ENCODE measurements at regions not wholly inside any gene's neighbourhood (a gene's known extent, or its start where the extent isn't known, plus 50 kb on each side); places are given as distances from the start of the nearest gene placed in this dataset.

DNA sequence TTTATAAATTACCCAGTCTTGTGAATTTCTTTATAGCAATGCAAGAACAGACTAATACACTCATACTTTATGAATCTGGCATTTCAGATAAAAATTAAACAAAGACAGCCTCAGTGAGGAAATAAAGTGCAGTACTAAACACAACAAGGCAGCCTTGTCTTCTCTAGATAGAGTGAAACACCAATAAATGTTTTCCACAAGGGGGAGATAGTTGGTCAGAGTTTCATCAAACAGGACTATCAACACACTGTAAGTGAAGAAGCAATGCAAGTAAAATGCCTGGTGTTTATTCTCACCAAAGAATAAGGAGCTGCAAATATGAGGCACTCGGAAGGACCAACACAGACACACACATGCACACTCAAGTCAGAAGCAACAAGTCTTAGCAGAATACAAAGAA lies 62.8 kb downstream of the FAM9B start:
- intact Hi-C loops (cut with DNase I): loop anchor here (10.0 kb wide), 1 partner anchor 734 kb away; no protein-coding TSS in a partner anchor
- no peak for DNase-seq (ENCODE audit: low spot score)

DNA sequence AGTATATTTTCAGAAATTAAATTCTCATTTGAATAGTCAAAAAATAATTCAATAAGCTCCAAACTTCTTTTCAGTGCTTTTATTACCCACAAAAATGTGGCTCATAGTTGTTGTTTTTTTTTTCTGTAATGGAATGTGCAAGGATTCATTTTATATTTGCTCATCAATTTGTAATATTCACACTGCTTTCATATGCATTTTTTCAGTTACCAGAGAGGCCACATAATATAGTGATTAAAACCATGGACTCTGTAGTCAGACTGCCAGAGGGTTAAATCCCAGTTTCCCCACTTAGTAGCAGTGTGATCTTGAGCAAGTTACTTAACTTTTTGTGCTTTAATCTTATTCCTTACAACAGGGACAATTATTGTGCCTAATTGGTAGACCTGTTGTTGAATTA lies 64.5 kb downstream of the FAM9B start:
- no peak for DNase-seq (ENCODE audit: low spot score)
- intact Hi-C loops (cut with DNase I): no loop called here

DNA sequence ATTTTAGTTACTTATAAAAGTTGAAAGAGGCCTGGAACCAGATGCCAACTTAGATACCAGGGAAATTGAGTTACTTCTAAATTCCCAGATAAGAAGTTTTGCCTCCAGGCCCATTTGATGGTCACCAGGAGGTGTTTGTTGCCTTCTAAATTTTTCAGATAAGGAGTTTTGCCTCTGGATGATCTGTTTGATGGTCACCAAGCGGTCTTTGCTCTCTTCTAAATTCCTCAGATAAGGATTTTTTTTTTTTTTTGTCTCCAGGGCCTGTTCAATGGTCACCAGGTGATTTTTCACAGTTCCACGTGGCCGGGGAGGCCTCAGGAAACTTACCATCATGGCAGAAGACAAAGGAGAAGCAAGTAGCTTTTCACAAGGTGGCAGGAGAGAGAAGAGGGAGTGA lies 66.5 kb downstream of the FAM9B start:
- DNase-seq (ENCODE audit: low spot score): no peak
- intact Hi-C loops (cut with DNase I): no loop called here

DNA sequence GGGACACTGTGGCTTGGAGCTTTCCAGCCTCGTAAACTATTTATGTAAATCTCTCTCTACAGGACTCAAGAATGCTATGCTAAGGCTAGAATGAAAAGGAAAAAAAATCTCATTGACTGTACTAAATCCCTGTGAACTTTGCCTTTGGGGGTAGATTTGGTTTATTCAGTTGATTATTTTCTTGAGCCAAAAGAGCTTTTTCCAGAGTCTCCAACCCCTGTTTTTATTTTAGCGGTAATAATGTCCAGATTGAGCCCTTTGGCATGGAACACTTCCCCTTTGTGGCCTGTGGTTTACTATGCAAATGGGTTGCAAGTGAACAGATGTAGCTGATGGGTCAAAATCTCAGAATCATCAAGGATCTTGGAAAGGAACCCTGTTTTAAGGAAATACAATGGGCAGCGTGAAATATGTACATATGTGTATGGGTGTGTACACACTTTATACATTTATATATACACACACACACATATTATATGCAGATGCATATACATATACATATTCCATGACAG lies 72.9 kb downstream of the FAM9B start:
- no peak for DNase-seq (ENCODE audit: low spot score)
- intact Hi-C loops (cut with DNase I): no loop called here

DNA sequence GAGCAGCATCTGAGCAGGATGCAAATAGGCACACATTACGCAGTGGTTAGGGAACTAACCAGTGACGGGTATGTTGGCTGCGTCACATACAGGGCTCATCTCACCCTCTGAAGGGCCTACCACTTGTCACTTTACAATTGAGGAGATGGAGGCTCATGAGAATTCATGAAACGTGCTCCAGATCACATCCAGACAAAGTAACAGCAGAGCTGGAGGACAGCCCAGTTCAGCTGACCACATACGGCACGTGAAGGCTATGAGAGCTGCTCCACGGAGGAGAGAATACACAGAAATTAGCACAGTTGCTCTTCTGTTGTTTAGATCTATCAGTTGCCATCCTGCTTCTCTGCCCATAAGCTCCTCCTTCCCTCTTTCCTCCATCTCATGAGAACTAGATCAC lies 78.4 kb downstream of the FAM9B start:
- intact Hi-C loops (cut with DNase I): no loop called here
- DNase-seq (ENCODE audit: low spot score): no peak

DNA sequence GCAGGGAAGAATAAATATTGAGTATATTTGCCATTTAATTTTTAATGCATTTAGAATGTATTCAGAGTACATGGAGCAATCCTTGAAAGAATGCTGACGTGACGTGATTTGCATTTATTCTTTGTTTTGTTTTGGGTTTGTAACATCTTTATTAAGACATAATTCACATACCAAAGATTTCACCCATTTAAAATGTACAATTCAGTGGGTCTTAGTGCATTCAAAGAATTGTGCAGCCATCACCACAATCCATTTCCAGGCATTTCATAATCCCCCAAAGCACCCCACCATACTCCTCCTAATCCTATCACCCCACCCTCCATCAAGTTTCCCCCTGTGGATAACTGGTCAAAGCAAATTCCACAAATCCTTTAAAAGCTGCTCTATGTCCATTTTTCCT lies 87.4 kb downstream of the FAM9B start:
- intact Hi-C loops (cut with DNase I): no loop called here
- DNase-seq (ENCODE audit: low spot score): no peak

DNA sequence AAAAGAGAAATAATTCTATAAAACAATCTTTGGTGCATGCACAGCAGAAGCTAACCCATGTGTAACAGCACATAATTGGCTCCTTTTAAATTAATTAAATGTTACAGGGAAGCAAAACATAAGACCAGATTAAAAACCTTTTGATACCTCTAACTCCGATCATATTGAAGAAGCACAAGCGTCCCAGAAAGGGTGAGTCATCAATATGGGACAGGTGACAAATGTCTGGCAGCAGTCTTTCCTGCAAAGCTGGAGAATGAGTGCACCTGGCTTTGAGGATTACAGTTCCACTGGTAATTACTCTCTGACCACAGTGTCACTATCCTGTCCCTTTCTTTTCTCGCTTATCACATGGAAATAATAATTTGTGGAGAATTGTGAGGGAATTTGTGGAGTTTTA lies 94.6 kb downstream of the FAM9B start:
- DNase-seq (ENCODE audit: low spot score): no peak
- intact Hi-C loops (cut with DNase I): no loop called here

DNA sequence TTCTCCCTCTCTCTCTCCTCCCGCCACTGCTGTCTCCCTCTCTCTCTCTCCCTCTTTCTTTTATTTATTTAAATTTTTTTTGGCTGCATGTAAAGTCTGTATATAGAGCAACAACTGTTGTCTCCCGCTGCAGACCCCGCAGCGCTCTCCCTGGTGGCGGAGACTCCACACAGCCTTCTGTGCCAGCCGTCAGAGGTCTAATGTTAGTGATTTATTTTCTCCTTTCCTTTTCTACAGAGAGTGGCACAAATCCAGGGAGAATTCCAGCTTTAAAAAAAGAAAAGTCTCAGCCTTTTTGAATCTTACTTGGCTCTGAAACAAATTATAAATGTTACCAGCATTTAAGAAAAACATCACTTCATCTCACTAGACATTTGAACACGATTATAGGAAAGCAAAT lies 106.2 kb downstream of the FAM9B start:
- DNase-seq (ENCODE audit: low spot score): no peak
- intact Hi-C loops (cut with DNase I): no loop called here

DNA sequence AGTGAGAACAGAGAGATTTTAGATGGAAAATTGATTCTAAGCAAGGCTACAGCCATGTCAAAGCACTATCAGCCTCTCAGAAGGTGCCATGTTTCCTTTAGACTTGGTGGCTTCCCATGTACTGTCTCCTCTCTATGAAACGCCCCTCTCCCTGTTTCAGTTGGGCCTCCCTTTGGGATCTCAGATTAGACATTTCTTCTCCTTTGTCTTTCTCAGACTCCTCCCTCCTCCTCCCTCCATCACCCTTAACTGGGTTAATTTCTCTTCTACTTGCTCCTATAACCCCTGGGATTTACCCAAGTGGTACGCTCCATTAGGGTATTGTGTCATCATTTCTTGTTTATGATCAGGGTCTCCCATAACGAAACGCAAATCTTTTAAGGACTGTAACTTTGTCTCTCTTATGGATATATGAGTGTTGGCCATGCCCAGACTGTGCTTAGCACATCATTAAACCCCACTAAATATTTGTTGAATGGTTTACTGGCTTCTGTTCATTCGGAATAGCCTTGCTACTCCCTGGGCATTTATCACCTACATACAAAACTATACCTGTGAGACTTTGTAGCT lies 106.8 kb downstream of the FAM9B start:
- DNase-seq (ENCODE audit: low spot score): no peak
- intact Hi-C loops (cut with DNase I): no loop called here

DNA sequence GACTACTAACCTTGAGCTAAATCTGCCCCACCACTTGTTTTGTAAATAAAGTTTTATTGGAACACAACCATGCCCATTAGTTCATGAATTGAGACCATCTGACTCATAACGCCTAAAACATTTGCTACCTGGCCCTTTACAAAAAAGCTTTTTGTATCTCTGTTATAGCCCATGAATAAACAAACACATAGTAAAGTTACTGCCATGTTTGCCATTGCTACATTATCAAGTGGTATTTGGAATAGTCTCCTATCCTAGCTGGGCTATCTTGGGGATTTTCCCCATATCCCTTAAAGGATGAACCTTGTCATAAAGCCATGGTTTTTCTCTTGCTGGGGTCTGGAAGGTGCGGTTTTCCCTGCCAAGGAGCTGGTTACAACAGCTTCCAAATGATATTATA lies 112.3 kb downstream of the FAM9B start:
- no peak for DNase-seq (ENCODE audit: low spot score)

DNA sequence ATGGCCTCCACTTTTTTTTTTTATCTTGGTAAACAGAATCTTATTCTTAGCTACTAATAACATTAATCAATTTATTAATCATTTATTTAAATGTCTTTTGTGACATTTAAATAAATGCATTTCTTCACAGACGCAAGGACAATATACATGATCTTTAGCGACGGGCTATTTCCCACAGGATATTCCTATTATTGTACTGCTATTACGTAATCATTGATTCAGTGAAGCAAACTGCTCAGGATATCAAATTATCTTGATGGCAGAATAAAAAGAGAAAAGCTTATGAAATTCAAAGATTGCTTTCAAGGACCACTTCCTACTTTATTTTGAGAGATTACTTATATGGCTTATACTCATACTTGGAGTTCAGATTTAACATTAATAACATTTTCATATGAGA lies 114.1 kb downstream of the FAM9B start:
- intact Hi-C loops (cut with DNase I): no loop called here

More for the DNA sequence above, 112.3 kb downstream of the FAM9B start:
- intact Hi-C loops (cut with DNase I): no loop called here

DNA sequence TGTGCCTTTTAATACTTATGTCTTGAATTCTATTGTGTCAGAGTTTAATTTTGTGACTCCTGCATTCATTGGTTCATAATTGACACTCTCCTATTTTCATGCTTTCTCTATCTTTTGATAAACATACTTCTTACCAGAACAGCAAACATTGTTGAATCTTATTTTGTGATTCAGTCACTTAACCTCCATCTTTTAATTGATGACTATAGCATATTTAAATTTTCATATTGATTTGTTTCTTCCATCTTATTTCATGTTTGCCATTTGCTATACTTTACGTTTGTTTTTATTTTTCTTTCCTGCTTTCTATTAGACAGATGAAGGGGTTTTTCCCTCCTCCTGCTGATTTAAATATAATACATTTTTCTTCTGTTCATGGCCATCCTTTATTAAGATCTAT lies 115.5 kb upstream of the FAM9A start:
- intact Hi-C loops (cut with DNase I): no loop called here
- no peak for DNase-seq (ENCODE audit: low spot score)

More for the DNA sequence above, 114.1 kb downstream of the FAM9B start:
- DNase-seq (ENCODE audit: low spot score): no peak

DNA sequence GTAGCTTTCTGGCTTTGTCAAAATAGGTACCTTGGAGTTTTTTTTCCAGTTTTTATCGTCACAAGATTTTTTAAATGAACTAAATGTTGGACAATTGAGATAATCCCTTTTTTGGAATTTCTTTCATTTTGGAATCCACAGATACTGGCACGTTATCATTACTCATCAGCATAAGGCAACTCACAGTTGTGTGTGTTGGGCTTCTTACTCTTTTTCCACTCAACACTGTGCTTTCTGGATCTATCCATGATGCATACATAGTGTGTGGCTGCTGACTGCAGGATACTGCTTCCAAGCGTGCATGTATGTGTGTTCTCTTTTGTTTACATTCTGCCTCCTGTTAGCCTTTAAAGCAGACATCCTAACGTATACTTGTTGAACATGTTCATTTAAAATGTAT lies 113.5 kb upstream of the FAM9A start:
- no peak for DNase-seq (ENCODE audit: low spot score)
- intact Hi-C loops (cut with DNase I): no loop called here

DNA sequence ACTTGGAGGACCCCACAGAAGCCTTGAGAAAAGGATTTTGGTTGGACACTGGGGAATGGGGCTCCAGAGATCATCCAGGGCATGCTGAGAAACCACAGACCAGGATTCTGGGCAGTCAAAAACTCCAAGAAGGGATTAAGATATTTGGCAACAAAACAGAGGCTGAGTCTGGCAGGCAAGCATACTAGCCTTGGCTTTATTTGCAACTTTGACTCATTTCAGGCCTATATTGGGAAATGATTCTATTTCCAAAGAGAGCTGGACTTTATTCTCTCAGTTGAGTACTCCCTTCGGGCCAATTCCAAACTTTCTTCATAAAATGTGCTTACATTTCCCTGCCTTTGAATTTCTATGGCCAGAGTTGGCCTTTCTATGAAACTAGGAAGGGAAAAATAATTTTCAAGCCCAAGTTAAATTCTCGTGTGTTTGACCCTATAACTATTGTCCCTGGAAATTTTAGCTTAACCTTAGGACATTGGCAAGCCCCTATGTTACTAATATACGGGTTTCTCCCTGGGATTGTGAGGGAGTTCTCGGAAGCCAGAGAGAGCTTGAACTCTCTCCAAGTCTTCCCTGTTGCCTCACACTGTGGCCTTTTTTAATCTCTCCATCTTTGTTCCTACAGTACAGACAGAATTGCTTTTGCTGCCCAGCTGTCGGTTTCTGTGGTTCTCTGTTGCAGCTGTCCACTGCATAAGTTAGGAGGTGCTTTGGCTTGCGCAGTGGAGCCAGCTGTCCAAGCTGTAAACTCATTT lies 112.6 kb upstream of the FAM9A start:
- DNase-seq (ENCODE audit: low spot score): no peak
- intact Hi-C loops (cut with DNase I): no loop called here

DNA sequence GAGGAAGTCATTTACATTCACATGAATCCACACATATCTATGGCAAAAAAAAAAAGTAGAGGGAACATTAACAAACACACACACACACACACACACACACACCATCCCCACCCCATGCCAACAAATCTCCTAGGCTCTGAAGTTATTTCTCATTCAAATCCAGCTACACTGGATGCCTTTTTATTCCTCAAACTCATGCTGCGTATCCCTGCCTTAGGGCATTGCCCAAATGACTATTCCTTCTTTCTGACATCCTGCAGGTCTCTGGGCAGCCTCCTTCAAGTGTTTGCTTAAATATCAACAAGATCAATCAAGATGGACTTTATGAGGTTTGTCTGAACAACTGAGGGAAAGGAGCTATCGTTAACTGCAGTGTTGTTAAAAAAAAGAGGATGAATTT lies 106.5 kb upstream of the FAM9A start:
- DNase-seq (ENCODE audit: low spot score): no peak
- intact Hi-C loops (cut with DNase I): no loop called here

DNA sequence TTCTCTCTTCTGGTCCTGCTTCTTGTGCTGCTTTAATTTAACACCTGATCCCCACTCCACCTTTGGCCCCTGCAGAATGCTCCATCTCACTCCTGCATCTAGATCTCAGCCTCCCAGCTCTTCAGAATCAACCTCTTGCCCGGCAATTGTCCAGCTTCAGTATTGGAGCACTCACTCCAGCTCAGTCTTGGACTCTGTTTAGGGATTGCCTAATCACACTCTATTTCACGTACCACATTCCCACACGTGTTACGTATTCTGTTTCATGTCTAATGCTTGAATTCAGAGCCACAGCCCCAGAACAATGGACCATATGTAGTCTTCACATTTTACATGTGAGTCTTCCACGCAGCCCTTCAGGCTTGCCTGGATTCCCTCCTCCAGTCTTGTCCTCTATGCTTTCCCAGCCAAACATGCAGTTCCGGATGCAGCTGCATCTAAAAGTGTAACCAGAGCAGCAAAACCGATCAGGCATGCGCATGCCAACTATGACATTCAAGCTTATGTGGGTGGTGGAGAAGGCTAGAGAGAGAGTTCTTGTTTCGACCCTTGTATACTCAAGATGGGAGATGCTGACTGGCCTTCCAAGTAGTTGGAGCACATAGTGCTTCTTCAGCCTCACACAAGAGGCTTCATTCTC lies 105.2 kb upstream of the FAM9A start:
- DNase-seq (ENCODE audit: low spot score): no peak
- intact Hi-C loops (cut with DNase I): no loop called here

DNA sequence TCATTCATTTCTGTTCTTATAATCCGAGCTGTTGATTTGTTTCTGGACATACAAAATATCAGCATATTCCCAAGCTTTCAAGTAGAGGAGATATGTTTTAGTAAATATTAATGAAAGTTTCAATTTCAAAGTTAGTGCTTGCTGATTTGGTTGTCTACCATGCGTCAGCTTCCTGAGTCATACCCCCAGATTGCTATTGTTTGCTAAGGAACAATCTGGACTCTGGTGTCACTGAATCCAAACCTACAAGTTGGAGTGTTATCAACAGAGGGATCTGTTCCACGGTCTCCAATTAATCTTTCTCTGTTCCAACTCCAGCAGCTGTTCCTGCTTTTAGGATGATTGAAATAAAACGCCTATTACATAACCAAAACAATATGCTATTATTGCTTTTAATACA lies 96.1 kb upstream of the FAM9A start:
- intact Hi-C loops (cut with DNase I): no loop called here
- no peak for DNase-seq (ENCODE audit: low spot score)

DNA sequence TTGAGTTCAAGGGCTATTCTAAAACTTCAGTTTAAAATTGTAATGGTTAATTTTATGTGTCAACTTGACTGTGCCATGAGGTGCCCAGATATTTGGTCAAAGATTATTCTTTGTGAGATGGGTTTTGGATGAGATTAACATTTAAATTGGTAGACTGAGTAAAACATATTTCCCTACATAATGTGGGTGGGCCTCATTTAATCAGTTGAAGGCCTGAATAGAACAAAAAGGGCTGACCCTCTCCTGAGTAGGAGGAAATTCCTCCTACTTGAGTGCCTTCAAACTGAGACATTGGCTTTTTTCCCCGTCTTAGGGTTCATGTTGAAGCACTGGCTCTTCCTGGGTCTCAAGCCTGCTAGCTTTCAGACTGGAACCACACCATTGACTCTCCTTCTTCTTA lies 89.6 kb upstream of the FAM9A start:
- DNase-seq (ENCODE audit: low spot score): no peak
- intact Hi-C loops (cut with DNase I): no loop called here

DNA sequence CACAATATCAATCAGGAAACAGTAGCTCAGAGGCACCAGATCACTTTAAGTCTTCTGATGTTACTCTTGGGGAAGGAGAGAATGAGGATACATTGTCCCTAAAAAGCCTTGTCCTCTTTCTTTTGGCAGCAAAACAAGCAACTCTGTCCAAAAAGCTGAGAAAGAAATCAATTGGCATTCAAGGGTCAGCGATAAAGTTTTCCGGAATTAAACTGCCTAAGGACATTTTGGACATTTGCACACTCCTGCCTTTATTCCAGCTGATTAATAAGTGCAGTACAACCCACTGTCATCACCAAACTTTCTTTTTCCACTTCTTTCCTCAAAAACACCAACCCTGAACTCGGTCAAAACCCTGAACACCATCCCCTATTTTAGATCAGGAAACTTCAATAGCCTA lies 85.8 kb upstream of the FAM9A start:
- intact Hi-C loops (cut with DNase I): no loop called here
- no peak for DNase-seq (ENCODE audit: low spot score)

DNA sequence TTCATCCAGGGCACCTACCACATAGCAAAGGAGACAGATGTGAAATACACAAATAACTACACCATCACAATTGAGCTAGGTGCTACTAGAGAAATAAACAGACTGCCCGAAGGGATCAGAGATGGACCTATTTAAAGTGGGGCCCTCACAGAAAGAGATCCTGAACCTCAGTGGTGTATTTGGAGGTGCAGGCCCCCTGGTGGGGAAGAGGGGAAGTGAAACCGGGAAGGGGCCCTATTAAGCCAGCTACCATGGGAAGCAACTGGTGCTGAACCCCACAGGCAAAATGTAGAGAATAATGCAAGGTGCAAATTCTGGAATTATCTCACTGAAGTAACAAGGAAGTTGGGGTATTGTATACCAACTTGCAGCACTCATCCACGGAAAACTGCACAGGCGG lies 78.6 kb upstream of the FAM9A start:
- DNase-seq (ENCODE audit: low spot score): no peak
- intact Hi-C loops (cut with DNase I): no loop called here

DNA sequence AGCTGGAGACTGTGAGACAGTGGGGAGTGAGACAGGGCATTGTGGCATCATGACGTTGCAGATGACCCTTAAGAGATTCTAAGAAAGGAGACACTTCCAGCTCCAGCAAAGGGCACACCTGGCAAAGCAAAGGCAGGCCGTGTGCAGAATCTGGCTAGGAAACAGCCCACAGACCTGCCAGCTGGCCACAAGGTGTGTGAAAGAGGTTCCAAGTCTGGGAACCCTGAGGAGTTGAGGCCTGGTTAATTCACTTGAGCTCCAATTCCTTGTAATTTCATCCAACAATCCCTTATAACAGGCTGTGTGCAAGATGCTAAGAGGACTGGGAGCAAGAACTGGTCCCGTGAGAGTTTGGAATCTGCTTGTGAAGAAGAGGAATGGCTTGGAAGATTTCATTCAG lies 72.8 kb upstream of the FAM9A start:
- intact Hi-C loops (cut with DNase I): no loop called here
- no peak for DNase-seq (ENCODE audit: low spot score)
